H1 (cell line): ENCODE measurements at regions not wholly inside any gene's neighbourhood (a gene's known extent, or its start where the extent isn't known, plus 50 kb on each side); places are given as distances from the start of the nearest gene placed in this dataset.

Source experiments
- CTCF ChIA-PET: fragments of 300-600 bp; sonication (Branson Sonifier 250); formaldehyde crosslinking; loops from one replicate; lab custom pipeline; 2021; ENCODE audit not compliant: partially characterized antibody; lab: Charles Lee
- POLR2A ChIA-PET: fragments of 300-600 bp; sonication (Branson Sonifier 250); formaldehyde crosslinking; loops from one replicate; lab custom pipeline; 2021; ENCODE audit warnings: inconsistent platforms; ENCODE audit not compliant: partially characterized antibody; lab: Charles Lee
- DNase-seq, 2 experiments: peaks; one replicate each; pipeline versions ENCODE4 v3.0.0 to v3.0.0-alpha.2; 2010 to 2022; ENCODE audit warnings: low spot score in 2 of 2, low read depth in 1 of 2, mixed read lengths in 1 of 2
- FAIRE-seq: peaks from 2 replicates; lab custom pipeline; 2011; peaks lifted over from hg19 to GRCh38; lab: Jason Lieb, UNC
- H2AFZ ChIP-seq: 2 replicates; pipeline ENCODE4 v1.8.1; 2012; ENCODE audit warnings: low read length, inconsistent platforms
- H2AK5ac ChIP-seq: 2 replicates; pipeline ENCODE4 v1.6.1; 2013; ENCODE audit warnings: low read depth, low read length
- H2BK120ac ChIP-seq: replicated peaks from 2 replicates; pipeline ENCODE3; 2013; ENCODE audit warnings: low read depth, low read length, inconsistent platforms
- H2BK12ac ChIP-seq: 2 replicates; pipeline ENCODE4 v1.6.1; 2013; ENCODE audit warnings: low read depth, low read length
- H2BK15ac ChIP-seq: 2 replicates; pipeline ENCODE4 v1.6.1; 2013; ENCODE audit warnings: low read length
- H2BK20ac ChIP-seq: 2 replicates; pipeline ENCODE4 v1.6.1; 2013; ENCODE audit warnings: low read length
- H2BK5ac ChIP-seq: 2 replicates; pipeline ENCODE4 v1.6.1; 2013; ENCODE audit warnings: low read depth, low read length
- H3K14ac ChIP-seq: 2 replicates; pipeline ENCODE4 v1.6.1; 2013; ENCODE audit warnings: inconsistent platforms; ENCODE audit not compliant: insufficient read length
- H3K18ac ChIP-seq: 2 replicates; pipeline ENCODE4 v1.6.1; 2013; ENCODE audit warnings: low read length; ENCODE audit errors: extremely low read depth
- H3K23ac ChIP-seq: 2 replicates; pipeline ENCODE4 v1.6.1; 2013; ENCODE audit warnings: inconsistent platforms; ENCODE audit not compliant: insufficient read length
- H3K23me2 ChIP-seq: 2 replicates; pipeline ENCODE4 v1.6.1; 2013; ENCODE audit warnings: low read depth, low read length
- H3K27ac ChIP-seq: 2 replicates; pipeline ENCODE4 v1.6.1; 2011; ENCODE audit warnings: low read depth, low read length, inconsistent platforms
- H3K27me3 ChIP-seq, 4 experiments: replicated peaks in 1 of 4; 1 replicate in 1 of 4; 2 replicates in 3 of 4; pipeline versions ENCODE4 v1.6.1 to v1.8.1; 2011 to 2013; ENCODE audit warnings: low read length in 3 of 4, mild to moderate bottlenecking in 3 of 4, inconsistent platforms in 2 of 4, mixed read lengths in 2 of 4, moderate library complexity in 1 of 4; ENCODE audit not compliant: control insufficient read depth in 3 of 4, insufficient read depth in 3 of 4; ENCODE audit errors: extremely low read depth in 1 of 4
- H3K36me3 ChIP-seq, 4 experiments: 2 replicates each; pipeline versions ENCODE4 v1.6.1 to v1.8.1; 2011 to 2013; ENCODE audit warnings: mild to moderate bottlenecking in 4 of 4, low read length in 3 of 4, moderate library complexity in 2 of 4, control low read depth in 1 of 4, inconsistent platforms in 1 of 4; ENCODE audit not compliant: insufficient read depth in 4 of 4, control insufficient read depth in 2 of 4
- H3K4ac ChIP-seq: replicated peaks from 2 replicates; pipeline ENCODE3; 2013; ENCODE audit warnings: low read length, low read depth, mixed read lengths, inconsistent platforms; ENCODE audit not compliant: insufficient read length
- H3K4me1 ChIP-seq, 4 experiments: replicated peaks in 1 of 4; 1 replicate in 1 of 4; 2 replicates in 3 of 4; pipeline versions ENCODE4 v1.6.1 to v1.8.1; 2011 to 2013; ENCODE audit warnings: low read length in 3 of 4, inconsistent platforms in 2 of 4, mixed read lengths in 1 of 4; ENCODE audit not compliant: insufficient read depth in 4 of 4, control insufficient read depth in 3 of 4
- H3K4me2 ChIP-seq, 2 experiments: 2 replicates each; pipeline versions ENCODE4 v1.6.1 to v1.8.1; 2011 to 2013; ENCODE audit warnings: low read depth in 2 of 2, low read length in 2 of 2, control low read depth in 1 of 2, inconsistent platforms in 1 of 2, mild to moderate bottlenecking in 1 of 2; ENCODE audit not compliant: insufficient read depth in 1 of 2
- H3K4me3 ChIP-seq, 4 experiments: fragments of 200-600, 300-600 bp in 1 of 4; sonication (generic), shearing (Covaris generic), sonication (Bioruptor Twin) in 1 of 4; 2 replicates each; pipeline versions ENCODE4 v1.5.1 to v1.8.1; 2011 to 2016; ENCODE audit warnings: low read length in 4 of 4, low read depth in 3 of 4, control low read depth in 2 of 4, inconsistent platforms in 2 of 4, mild to moderate bottlenecking in 2 of 4, mixed read lengths in 1 of 4, moderate library complexity in 1 of 4; ENCODE audit not compliant: insufficient read depth in 2 of 4; ENCODE audit errors: extremely low read depth in 1 of 4
- H3K56ac ChIP-seq: replicated peaks from 2 replicates; pipeline ENCODE3; 2013; ENCODE audit warnings: low read depth, mild to moderate bottlenecking, mixed read lengths, low read length, inconsistent platforms; ENCODE audit not compliant: insufficient read length
- H3K79me1 ChIP-seq: 2 replicates; pipeline ENCODE4 v1.6.1; 2013; ENCODE audit warnings: low read depth, low read length, control low read depth
- H3K79me2 ChIP-seq, 2 experiments: 2 replicates each; pipeline versions ENCODE4 v1.6.1 to v1.8.1; 2012 to 2013; ENCODE audit warnings: low read length in 2 of 2, mild to moderate bottlenecking in 2 of 2, inconsistent platforms in 1 of 2; ENCODE audit not compliant: insufficient read depth in 2 of 2, control insufficient read depth in 1 of 2
- H3K9ac ChIP-seq, 4 experiments: replicated peaks in 1 of 4; 1 replicate in 1 of 4; 2 replicates in 3 of 4; pipeline versions ENCODE4 v1.6.1 to v1.8.1; 2011 to 2013; ENCODE audit warnings: low read depth in 3 of 4, low read length in 3 of 4, control low read depth in 2 of 4, mild to moderate bottlenecking in 2 of 4, moderate library complexity in 2 of 4, inconsistent platforms in 1 of 4; ENCODE audit errors: extremely low read depth in 1 of 4
- H3K9me3 ChIP-seq, 2 experiments: 2 replicates each; pipeline versions ENCODE4 v1.6.1 to v1.8.1; 2012 to 2013; ENCODE audit warnings: mild to moderate bottlenecking in 2 of 2, moderate library complexity in 2 of 2, control low read depth in 1 of 2, inconsistent platforms in 1 of 2, low read depth in 1 of 2, low read length in 1 of 2, mixed read lengths in 1 of 2; ENCODE audit not compliant: insufficient read depth in 2 of 2
- H4K20me1 ChIP-seq, 2 experiments: replicated peaks in 1 of 2; 2 replicates each; pipeline versions ENCODE3 to v1.8.1; 2011 to 2013; ENCODE audit warnings: inconsistent platforms in 2 of 2, low read length in 2 of 2, mild to moderate bottlenecking in 1 of 2; ENCODE audit not compliant: insufficient read depth in 2 of 2, control insufficient read depth in 1 of 2
- H4K5ac ChIP-seq: 2 replicates; pipeline ENCODE4 v1.6.1; 2013; ENCODE audit warnings: low read length, low read depth, mixed read lengths, inconsistent platforms; ENCODE audit not compliant: insufficient read length
- H4K8ac ChIP-seq: 2 replicates; pipeline ENCODE4 v1.8.0; 2013; ENCODE audit warnings: mild to moderate bottlenecking, moderate library complexity, low read length, inconsistent platforms; ENCODE audit not compliant: insufficient read depth; ENCODE audit errors: extremely low read depth
- H4K91ac ChIP-seq: replicated peaks from 2 replicates; pipeline ENCODE3; 2013; ENCODE audit warnings: low read length, mixed read lengths, inconsistent platforms; ENCODE audit not compliant: insufficient read length
- KDM4A ChIP-seq: IDR thresholded peaks from one replicate; pipeline ENCODE4 v1.7.1; 2012; ENCODE audit warnings: low read depth, mild to moderate bottlenecking, moderate library complexity, low read length, inconsistent platforms; ENCODE audit not compliant: severe bottlenecking
- MAFK ChIP-seq: IDR thresholded peaks from 2 replicates; pipeline ENCODE4 v1.6.1; 2012; ENCODE audit warnings: low read depth, mild to moderate bottlenecking, improper control_type of control experiment, low read length
- PHF8 ChIP-seq: fragments of 200-600 bp; sonication (generic); conservative IDR thresholded peaks from 2 replicates; pipeline ENCODE4 v1.7.1; 2012; ENCODE audit warnings: low read depth, mild to moderate bottlenecking, inconsistent platforms, low read length, moderate library complexity
- WGBS, 2 experiments: shearing (Covaris generic) in 1 of 2; methylation state at CpG; one replicate each; pipeline versions ENCODE4 v1.1.6 to v1.1.7; 2013 to 2015; ENCODE audit warnings: low lambda C conversion rate in 2 of 2, mixed read lengths in 2 of 2, inconsistent platforms in 1 of 2, low coverage in 1 of 2, missing lambda C conversion rate in 1 of 2; ENCODE audit not compliant: insufficient replicate concordance in 2 of 2, insufficient coverage in 1 of 2, insufficient read length in 1 of 2; ENCODE audit errors: extremely low coverage in 1 of 2, missing lambda C conversion rate in 1 of 2; 5-methylcytosine and 5-hydroxymethylcytosine counted together

- Histone ChIP-seq H2AFZ (no peak overlapping the region), H4K8ac (no peak overlapping the region), H2BK12ac (no peak overlapping the region), H3K23ac (no peak overlapping the region), H3K27ac (no peak overlapping the region), H3K18ac (no peak overlapping the region), H2BK120ac (no peak overlapping the region), H2BK5ac (no peak overlapping the region), H4K91ac (no peak overlapping the region), H2BK15ac (no peak overlapping the region), H3K23me2 (no peaks in the 10 kb centered on the region), H3K9ac (no peak overlapping the region), H3K4me1 (peaks cover 0 to 2% (median under 1%) of the 10 kb centered on the region in 4 experiments; a peak in 3 of 7 replicates), H2BK20ac (no peak overlapping the region), H4K5ac (no peak overlapping the region), H3K14ac (no peak overlapping the region), H3K9me3 (no peaks in the 10 kb centered on the region), H3K4ac (no peak overlapping the region), H3K4me2 (no peak overlapping the region), H3K79me1 (no peaks in the 10 kb centered on the region), H3K27me3 (no peaks in the 10 kb centered on the region), H3K56ac (no peak overlapping the region), H2AK5ac (no peak overlapping the region), H3K36me3 (no peaks in the 10 kb centered on the region), H4K20me1 (no peaks in the 10 kb centered on the region), H3K79me2 (no peaks in the 10 kb centered on the region), H3K4me3 (no peak overlapping the region)
- DNase-seq (no peak), FAIRE-seq (no peak)
- TF ChIP-seq KDM4A = no peak
- no peak for TF ChIP-seq PHF8
- TF ChIP-seq MAFK = no peak
- WGBS, 2 experiments = 93% methylated on average over 5 of the region's 5 CpGs; no CpG with 5 or more reads in 1 of the 2 experiments
- CTCF ChIA-PET = no interaction called here
- POLR2A ChIA-PET = no interaction called here
Observed at GRCh38 chr3:182514236-182514964, 278.9 kb upstream of the ATP11B start.
